Upper lobe of left lung (tissue), 4 donors: ENCODE measurements at regions not wholly inside any gene's neighbourhood (a gene's known extent, or its start where the extent isn't known, plus 50 kb on each side); places are given as distances from the start of the nearest gene placed in this dataset.

Source experiments
- CTCF ChIP-seq, 6 experiments: fragments of 450-650 bp in 4 of 6; fragments of 200-600 bp in 2 of 6; sonication (generic) in 2 of 6; IDR thresholded peaks; one replicate each; pipeline ENCODE4 v1.5.1; 2016 to 2019; ENCODE audit warnings: antibody characterized with exemption in 6 of 6
- POLR2A ChIP-seq, 4 donors: fragments of 450-650 bp; IDR thresholded peaks; one replicate each; pipeline ENCODE4 v1.5.1; 2016 to 2017; ENCODE audit warnings: antibody characterized with exemption in 4 of 4, mild to moderate bottlenecking in 2 of 4
- POLR2AphosphoS5 ChIP-seq, 2 donors: sonication (generic); formaldehyde crosslinking; IDR thresholded peaks; one replicate each; pipeline ENCODE4 v1.5.1; 2017; ENCODE audit warnings: antibody characterized with exemption in 2 of 2

GRCh38 chr14:43896044-43896443, 611.0 kb downstream of the FSCB start:
- TF ChIP-seq POLR2A (IDR thresholded peaks at IDR 0.05) (no peak), POLR2AphosphoS5 (IDR thresholded peaks at IDR 0.05) (no peak), CTCF (IDR thresholded peaks at IDR 0.05) (no peak)
